ENCODE measurements at regions not wholly inside any gene's neighbourhood (a gene's known extent, or its start where the extent isn't known, plus 50 kb on each side); places are given as distances from the start of the nearest gene placed in this dataset.

DNA sequence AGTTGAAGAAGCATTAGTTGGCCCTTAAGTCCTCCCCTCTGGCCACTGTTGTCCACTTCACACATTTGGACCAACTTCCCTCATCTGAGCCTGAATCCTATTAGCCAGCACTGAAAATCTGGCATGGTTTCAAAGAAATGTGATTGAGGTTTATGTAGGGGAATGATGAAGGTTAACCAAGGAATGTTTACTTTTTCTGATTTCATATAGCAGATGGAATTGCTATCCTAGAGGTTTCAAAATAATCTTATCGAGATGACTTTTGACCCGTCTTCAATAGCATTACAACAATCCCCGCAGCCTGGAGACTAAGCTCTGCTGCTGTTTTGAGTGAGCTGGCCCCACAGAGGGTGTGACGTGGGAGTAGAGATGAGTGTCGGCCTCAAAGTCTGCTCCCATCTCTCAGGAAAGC, 200.8 kb upstream of the IL12A start (continued):
- TF ChIP-seq, protein P1, sequence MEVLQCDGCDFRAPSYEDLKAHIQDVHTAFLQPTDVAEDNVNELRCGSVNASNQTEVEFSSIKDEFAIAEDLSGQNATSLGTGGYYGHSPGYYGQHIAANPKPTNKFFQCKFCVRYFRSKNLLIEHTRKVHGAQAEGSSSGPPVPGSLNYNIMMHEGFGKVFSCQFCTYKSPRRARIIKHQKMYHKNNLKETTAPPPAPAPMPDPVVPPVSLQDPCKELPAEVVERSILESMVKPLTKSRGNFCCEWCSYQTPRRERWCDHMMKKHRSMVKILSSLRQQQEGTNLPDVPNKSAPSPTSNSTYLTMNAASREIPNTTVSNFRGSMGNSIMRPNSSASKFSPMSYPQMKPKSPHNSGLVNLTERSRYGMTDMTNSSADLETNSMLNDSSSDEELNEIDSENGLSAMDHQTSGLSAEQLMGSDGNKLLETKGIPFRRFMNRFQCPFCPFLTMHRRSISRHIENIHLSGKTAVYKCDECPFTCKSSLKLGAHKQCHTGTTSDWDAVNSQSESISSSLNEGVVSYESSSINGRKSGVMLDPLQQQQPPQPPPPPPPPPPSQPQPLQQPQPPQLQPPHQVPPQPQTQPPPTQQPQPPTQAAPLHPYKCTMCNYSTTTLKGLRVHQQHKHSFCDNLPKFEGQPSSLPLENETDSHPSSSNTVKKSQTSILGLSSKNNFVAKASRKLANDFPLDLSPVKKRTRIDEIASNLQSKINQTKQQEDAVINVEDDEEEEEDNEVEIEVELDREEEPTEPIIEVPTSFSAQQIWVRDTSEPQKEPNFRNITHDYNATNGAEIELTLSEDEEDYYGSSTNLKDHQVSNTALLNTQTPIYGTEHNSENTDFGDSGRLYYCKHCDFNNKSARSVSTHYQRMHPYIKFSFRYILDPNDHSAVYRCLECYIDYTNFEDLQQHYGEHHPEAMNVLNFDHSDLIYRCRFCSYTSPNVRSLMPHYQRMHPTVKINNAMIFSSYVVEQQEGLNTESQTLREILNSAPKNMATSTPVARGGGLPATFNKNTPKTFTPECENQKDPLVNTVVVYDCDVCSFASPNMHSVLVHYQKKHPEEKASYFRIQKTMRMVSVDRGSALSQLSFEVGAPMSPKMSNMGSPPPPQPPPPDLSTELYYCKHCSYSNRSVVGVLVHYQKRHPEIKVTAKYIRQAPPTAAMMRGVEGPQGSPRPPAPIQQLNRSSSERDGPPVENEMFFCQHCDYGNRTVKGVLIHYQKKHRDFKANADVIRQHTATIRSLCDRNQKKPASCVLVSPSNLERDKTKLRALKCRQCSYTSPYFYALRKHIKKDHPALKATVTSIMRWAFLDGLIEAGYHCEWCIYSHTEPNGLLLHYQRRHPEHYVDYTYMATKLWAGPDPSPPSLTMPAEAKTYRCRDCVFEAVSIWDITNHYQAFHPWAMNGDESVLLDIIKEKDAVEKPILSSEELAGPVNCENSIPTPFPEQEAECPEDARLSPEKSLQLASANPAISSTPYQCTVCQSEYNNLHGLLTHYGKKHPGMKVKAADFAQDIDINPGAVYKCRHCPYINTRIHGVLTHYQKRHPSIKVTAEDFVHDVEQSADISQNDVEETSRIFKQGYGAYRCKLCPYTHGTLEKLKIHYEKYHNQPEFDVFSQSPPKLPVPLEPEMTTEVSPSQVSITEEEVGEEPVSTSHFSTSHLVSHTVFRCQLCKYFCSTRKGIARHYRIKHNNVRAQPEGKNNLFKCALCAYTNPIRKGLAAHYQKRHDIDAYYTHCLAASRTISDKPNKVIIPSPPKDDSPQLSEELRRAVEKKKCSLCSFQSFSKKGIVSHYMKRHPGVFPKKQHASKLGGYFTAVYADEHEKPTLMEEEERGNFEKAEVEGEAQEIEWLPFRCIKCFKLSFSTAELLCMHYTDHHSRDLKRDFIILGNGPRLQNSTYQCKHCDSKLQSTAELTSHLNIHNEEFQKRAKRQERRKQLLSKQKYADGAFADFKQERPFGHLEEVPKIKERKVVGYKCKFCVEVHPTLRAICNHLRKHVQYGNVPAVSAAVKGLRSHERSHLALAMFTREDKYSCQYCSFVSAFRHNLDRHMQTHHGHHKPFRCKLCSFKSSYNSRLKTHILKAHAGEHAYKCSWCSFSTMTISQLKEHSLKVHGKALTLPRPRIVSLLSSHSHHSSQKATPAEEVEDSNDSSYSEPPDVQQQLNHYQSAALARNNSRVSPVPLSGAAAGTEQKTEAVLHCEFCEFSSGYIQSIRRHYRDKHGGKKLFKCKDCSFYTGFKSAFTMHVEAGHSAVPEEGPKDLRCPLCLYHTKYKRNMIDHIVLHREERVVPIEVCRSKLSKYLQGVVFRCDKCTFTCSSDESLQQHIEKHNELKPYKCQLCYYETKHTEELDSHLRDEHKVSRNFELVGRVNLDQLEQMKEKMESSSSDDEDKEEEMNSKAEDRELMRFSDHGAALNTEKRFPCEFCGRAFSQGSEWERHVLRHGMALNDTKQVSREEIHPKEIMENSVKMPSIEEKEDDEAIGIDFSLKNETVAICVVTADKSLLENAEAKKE (CRISPR knock-in tag; IDR thresholded peaks at IDR 0.05): no peak
- TF ChIP-seq, protein P2, sequence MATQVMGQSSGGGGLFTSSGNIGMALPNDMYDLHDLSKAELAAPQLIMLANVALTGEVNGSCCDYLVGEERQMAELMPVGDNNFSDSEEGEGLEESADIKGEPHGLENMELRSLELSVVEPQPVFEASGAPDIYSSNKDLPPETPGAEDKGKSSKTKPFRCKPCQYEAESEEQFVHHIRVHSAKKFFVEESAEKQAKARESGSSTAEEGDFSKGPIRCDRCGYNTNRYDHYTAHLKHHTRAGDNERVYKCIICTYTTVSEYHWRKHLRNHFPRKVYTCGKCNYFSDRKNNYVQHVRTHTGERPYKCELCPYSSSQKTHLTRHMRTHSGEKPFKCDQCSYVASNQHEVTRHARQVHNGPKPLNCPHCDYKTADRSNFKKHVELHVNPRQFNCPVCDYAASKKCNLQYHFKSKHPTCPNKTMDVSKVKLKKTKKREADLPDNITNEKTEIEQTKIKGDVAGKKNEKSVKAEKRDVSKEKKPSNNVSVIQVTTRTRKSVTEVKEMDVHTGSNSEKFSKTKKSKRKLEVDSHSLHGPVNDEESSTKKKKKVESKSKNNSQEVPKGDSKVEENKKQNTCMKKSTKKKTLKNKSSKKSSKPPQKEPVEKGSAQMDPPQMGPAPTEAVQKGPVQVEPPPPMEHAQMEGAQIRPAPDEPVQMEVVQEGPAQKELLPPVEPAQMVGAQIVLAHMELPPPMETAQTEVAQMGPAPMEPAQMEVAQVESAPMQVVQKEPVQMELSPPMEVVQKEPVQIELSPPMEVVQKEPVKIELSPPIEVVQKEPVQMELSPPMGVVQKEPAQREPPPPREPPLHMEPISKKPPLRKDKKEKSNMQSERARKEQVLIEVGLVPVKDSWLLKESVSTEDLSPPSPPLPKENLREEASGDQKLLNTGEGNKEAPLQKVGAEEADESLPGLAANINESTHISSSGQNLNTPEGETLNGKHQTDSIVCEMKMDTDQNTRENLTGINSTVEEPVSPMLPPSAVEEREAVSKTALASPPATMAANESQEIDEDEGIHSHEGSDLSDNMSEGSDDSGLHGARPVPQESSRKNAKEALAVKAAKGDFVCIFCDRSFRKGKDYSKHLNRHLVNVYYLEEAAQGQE (IDR thresholded peaks at IDR 0.05; ENCODE audit: unreplicated experiment): no peak
- no peak for TF ChIP-seq EZH2 (IDR thresholded peaks at IDR 0.05; ENCODE audit: low read depth, unreplicated experiment)
- no peak for TF ChIP-seq ZNF331 (CRISPR knock-in tag; IDR thresholded peaks at IDR 0.05; ENCODE audit: low read depth)

DNA sequence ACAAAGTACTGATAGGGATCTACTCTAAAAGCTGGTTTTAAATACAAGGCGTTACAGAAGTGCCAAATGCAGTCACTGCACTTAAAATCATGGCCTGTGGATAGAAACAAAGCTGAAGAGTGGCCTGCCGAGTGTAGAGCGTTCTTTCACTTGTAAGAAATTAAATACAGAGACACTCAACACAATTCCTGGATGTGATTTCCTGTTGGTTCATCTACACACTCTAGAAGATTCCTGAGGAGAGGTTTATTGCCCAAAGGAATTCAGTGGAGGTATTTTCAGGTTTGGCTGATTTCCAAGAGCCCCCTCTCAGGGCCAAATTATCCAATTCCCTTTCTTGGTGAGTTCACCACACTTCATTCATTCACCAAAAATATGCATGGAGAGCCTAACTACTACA, 200.3 kb upstream of the IL12A start:
- Mint-ChIP-seq H3K27ac (no peak overlapping the region), H3K4me3 (no peak overlapping the region), H3K36me3 (ENCODE audit: low read depth) (no peaks in the 10 kb centered on the region), H3K4me1 (peaks cover 39% of the 10 kb centered on the region), H3K9me3 (no peaks in the 10 kb centered on the region), H3K27me3 (ENCODE audit: insufficient read depth, low read depth, poor library complexity) (peaks cover 3% of the 10 kb centered on the region)
- Histone ChIP-seq H2AFZ (no peak overlapping the region), H3K27me3 (ENCODE audit: insufficient read depth) (no peaks in the 10 kb centered on the region), H3F3A (replicated peaks; ENCODE audit: low read depth) (no peaks in the 10 kb centered on the region), H4K20me1 (replicated peaks; ENCODE audit: insufficient read depth) (no peaks in the 10 kb centered on the region), H3K9me2 (ENCODE audit: insufficient read depth) (no peaks in the 10 kb centered on the region), H3K4me3 (no peak overlapping the region), H3K4me1 (ENCODE audit: insufficient read depth) (peaks cover 50% of the 10 kb centered on the region), H3K79me2 (replicated peaks; ENCODE audit: insufficient read depth) (peaks cover 2% of the 10 kb centered on the region; the same call in 1 of the 2 replicates), H3K36me3 (ENCODE audit: insufficient read depth) (no peaks in the 10 kb centered on the region), H3K4me2 (no peak overlapping the region), H3K27ac (ENCODE audit: low read depth) (no peak overlapping the region)
- DNase-seq (ENCODE audit: low spot score) (no peak), ATAC-seq (no peak)
- TF ChIP-seq NANOG (IDR thresholded peaks at IDR 0.05; ENCODE audit: borderline replicate concordance) (no peak), ZNF114 (CRISPR knock-in tag; IDR thresholded peaks at IDR 0.05) (no peak), POLR2AphosphoS5 (IDR thresholded peaks at IDR 0.05; ENCODE audit: low read depth) (no peak), STAT1 (IDR thresholded peaks at IDR 0.05; ENCODE audit: unreplicated experiment) (no peak), JUNB (IDR thresholded peaks at IDR 0.05; ENCODE audit: unreplicated experiment) (no peak)
- TF ChIP-seq, protein P3, sequence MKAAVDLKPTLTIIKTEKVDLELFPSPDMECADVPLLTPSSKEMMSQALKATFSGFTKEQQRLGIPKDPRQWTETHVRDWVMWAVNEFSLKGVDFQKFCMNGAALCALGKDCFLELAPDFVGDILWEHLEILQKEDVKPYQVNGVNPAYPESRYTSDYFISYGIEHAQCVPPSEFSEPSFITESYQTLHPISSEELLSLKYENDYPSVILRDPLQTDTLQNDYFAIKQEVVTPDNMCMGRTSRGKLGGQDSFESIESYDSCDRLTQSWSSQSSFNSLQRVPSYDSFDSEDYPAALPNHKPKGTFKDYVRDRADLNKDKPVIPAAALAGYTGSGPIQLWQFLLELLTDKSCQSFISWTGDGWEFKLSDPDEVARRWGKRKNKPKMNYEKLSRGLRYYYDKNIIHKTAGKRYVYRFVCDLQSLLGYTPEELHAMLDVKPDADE (IDR thresholded peaks at IDR 0.05): no peak
- TF ChIP-seq, protein P4, sequence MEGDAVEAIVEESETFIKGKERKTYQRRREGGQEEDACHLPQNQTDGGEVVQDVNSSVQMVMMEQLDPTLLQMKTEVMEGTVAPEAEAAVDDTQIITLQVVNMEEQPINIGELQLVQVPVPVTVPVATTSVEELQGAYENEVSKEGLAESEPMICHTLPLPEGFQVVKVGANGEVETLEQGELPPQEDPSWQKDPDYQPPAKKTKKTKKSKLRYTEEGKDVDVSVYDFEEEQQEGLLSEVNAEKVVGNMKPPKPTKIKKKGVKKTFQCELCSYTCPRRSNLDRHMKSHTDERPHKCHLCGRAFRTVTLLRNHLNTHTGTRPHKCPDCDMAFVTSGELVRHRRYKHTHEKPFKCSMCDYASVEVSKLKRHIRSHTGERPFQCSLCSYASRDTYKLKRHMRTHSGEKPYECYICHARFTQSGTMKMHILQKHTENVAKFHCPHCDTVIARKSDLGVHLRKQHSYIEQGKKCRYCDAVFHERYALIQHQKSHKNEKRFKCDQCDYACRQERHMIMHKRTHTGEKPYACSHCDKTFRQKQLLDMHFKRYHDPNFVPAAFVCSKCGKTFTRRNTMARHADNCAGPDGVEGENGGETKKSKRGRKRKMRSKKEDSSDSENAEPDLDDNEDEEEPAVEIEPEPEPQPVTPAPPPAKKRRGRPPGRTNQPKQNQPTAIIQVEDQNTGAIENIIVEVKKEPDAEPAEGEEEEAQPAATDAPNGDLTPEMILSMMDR (conservative IDR thresholded peaks at IDR 0.05; ENCODE audit: low read depth in 2 of 2): no peak
